HFF-Myc (cell line): ENCODE measurements at regions not wholly inside any gene's neighbourhood (a gene's known extent, or its start where the extent isn't known, plus 50 kb on each side); places are given as distances from the start of the nearest gene placed in this dataset.

Source experiments
- DNase-seq: peaks from one replicate; pipeline ENCODE4 v3.0.0-alpha.2; 2011; ENCODE audit warnings: low read depth; ENCODE audit errors: extremely low read depth
- H3K4me3 ChIP-seq: replicated peaks from 2 replicates; pipeline ENCODE4 v1.5.1; 2011; ENCODE audit warnings: low read depth, mild to moderate bottlenecking, control low read depth, low read length
- TF ChIP-seq, protein P1 (sequence below): IDR thresholded peaks from 2 replicates; pipeline ENCODE4 v1.5.1; 2012; ENCODE audit warnings: mild to moderate bottlenecking, low read depth, low read length, control low read depth; ENCODE audit errors: missing control alignments

DNA sequence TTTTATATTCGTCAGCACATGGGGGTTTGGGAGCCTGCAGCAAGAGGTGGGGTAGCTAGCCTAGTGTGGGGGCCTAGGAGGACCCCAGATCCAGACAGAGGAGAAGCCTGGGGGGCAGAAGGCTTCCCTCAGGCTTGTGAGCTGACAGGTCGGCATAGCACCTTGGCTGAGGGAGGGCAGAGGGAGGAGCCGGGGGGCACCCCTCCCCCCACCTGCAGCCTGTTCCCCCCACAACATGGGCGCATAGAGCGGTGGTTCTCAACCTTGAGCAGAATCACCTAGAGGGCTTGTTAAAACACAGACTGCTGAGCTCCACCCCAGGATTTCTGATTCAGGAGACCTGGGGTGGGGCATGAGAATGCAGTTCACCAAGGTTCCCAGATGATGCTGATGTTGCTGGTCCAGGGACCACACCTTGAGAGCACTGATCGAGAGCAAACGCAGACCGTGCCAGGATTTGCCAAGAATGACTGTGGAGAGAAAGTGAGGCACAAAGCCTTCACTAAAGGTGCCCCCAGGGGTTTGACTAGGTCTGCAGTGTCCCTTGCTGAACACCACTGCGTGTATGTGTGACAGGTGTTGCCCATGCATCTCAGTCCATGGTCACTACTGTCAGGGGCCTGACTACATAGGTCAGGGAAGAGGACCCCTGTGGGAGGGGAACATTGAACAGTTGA lies 163.3 kb downstream of the MACROH2A1 start:
- TF ChIP-seq, protein P1, sequence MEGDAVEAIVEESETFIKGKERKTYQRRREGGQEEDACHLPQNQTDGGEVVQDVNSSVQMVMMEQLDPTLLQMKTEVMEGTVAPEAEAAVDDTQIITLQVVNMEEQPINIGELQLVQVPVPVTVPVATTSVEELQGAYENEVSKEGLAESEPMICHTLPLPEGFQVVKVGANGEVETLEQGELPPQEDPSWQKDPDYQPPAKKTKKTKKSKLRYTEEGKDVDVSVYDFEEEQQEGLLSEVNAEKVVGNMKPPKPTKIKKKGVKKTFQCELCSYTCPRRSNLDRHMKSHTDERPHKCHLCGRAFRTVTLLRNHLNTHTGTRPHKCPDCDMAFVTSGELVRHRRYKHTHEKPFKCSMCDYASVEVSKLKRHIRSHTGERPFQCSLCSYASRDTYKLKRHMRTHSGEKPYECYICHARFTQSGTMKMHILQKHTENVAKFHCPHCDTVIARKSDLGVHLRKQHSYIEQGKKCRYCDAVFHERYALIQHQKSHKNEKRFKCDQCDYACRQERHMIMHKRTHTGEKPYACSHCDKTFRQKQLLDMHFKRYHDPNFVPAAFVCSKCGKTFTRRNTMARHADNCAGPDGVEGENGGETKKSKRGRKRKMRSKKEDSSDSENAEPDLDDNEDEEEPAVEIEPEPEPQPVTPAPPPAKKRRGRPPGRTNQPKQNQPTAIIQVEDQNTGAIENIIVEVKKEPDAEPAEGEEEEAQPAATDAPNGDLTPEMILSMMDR = no peak
- no peak overlapping the region for H3K4me3 ChIP-seq
- no peak for DNase-seq

DNA sequence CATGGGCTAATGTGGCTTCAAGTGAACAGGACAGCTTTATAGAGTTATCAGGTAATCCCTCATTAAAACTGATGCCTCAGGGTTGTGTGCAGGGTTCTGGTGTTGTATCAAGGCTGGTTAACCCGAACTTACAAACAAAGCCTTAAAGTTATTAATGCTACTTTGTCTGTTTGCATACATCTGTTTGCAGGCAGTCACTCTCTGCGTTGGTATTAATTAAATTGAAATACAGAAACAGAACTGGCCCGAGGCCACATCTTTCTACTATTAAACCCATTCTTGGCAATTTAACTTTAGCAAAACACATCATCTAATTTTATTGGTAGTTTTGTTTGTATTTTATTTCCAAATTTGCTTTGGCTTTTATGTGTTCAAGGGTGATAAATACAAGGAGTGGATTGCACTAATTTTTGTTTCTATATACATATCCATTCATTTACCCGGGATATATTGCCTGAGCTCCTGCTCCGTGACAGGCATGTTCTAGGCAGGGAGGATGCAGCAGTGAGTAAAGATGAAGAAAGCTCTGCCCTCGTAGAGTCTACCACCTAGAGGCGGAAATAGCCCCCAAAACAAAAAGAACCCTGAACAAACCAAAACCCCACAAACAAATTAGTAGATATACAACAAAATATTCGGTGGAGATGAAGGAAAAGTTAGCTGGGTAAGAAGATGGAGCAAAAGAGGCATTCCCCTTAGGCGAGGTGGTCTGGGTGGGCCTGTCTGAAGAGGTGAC lies 164.2 kb downstream of the MACROH2A1 start:
- TF ChIP-seq, protein P1 = no peak
- H3K4me3 ChIP-seq = no peak overlapping the region
- DNase-seq = no peak

DNA sequence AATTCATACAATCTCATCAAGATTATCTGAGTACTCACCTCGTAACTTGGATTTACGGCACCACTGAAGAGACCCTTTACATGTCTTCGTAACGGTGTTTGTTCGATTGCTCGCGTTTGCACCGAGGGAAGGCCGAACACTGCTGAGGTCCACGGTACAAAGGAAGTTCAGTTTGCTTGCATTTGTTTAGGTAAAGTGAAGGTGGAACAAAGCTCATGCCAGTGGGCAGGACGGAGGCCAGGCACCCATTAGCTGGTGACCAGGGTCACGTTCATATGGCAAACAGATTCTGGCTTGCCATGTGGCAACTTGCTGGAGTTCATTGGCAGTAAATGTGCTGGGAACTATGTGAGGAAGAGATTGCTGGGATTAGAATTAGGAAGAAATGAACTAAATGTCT lies 164.8 kb downstream of the MACROH2A1 start:
- no peak overlapping the region for H3K4me3 ChIP-seq
- no peak for DNase-seq
- TF ChIP-seq, protein P1 = no peak

DNA sequence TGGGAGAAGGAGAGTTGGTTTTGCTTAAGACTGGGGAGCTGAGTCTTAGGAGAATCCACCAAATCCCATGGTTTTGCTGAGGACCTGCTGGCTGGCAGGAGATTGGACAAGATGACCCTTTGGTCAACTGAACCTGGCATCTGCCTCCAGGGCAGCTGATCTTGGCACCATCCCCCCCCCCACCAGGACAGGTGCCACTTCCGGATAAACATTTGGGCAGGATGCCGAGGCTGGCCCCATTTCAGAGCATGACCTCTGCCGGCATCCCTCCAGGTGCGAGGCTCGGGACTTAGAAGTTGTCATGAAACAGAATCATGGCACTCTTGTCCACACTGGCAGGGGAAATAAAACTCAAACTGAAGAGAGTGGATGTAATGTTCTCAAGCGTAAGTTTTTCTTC lies 165.6 kb downstream of the MACROH2A1 start:
- no peak overlapping the region for H3K4me3 ChIP-seq
- DNase-seq = no peak
- TF ChIP-seq, protein P1 = no peak

DNA sequence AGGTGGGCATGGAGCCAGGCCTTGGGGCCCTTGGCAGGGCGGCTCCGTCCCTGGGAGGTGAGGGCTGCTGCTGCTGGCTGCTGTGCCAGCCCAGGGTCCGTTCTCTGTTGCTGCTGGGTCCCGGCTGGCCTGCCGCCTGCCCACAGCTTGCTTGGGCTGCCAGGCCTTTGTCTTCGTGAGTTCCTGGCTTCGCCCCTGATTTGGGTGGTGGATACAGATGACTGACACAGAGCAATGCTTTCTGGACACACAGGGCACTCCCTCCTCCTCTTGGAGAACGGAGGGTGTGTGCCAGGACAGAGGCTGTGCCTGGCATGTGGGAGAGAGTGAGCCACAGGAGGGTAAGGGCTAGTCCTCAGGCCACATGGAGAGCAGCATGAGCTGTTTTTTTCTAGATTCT lies 166.1 kb downstream of the MACROH2A1 start:
- TF ChIP-seq, protein P1 = no peak
- no peak for DNase-seq
- H3K4me3 ChIP-seq = no peak overlapping the region

DNA sequence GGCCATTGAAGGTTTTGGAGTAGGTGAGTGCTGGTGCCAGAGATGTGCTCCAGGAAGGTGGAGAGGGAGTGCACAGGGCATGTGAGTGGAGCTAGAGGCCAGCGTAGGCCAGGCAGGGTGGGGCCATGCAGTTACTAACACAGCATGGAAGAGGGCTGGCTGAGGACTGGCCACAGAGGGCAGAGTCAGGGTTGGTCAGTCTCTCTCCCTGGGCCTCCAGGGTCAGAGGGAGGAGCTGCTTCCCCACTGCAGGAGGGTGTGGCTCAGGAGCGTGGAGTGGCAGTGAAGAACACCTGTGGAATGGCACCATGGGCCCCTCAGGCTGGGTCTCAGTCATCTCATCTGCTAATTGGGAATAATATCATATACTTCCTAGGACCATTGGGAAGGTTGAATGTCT lies 167.7 kb downstream of the MACROH2A1 start:
- TF ChIP-seq, protein P1 = no peak
- H3K4me3 ChIP-seq = no peak overlapping the region
- no peak for DNase-seq
